Heart left ventricle (tissue), 16 donors: ENCODE measurements at regions not wholly inside any gene's neighbourhood (a gene's known extent, or its start where the extent isn't known, plus 50 kb on each side); places are given as distances from the start of the nearest gene placed in this dataset.

Experiments used
- ATAC-seq, 4 donors: fragments of 200-7000 bp; cut with Tn5 transposase; one replicate each; pipeline ENCODE4 v1.9.1; 2020 to 2022; ENCODE audit warnings: moderate library complexity in 4 of 4, mild to moderate bottlenecking in 3 of 4, moderate number of reproducible peaks in 1 of 4
- DNase-seq, 5 donors: peaks; one replicate each; pipeline ENCODE4 v3.0.0-alpha.2; 2020
- H3K27ac ChIP-seq, 12 donors: fragments of 200-600 bp; sonication (generic) in 4 of 12; one replicate each; pipeline versions ENCODE4 v1.5.0 to v1.8.0; 2016 to 2022; ENCODE audit warnings: mild to moderate bottlenecking in 2 of 12
- H3K27me3 ChIP-seq, 9 donors: fragments of 200-600 bp; sonication (generic) in 2 of 9; one replicate each; pipeline versions ENCODE4 v1.5.1 to v1.8.0; 2016 to 2022; ENCODE audit warnings: mild to moderate bottlenecking in 3 of 9
- H3K36me3 ChIP-seq, 9 donors: fragments of 200-600 bp; sonication (generic) in 2 of 9; one replicate each; pipeline versions ENCODE4 v1.5.0 to v1.8.0; 2018 to 2022; ENCODE audit warnings: mild to moderate bottlenecking in 2 of 9
- H3K4me1 ChIP-seq, 12 donors: fragments of 200-600 bp; sonication (generic) in 4 of 12; one replicate each; pipeline versions ENCODE4 v1.5.0 to v1.8.0; 2016 to 2022; ENCODE audit warnings: mild to moderate bottlenecking in 3 of 12
- H3K4me3 ChIP-seq, 12 donors: fragments of 200-600 bp; sonication (generic) in 4 of 12; one replicate each; pipeline versions ENCODE4 v1.5.0 to v1.8.0; 2017 to 2022; ENCODE audit warnings: mild to moderate bottlenecking in 9 of 12, moderate library complexity in 4 of 12
- H3K9me3 ChIP-seq, 12 donors: fragments of 200-600 bp; sonication (generic) in 4 of 12; one replicate each; pipeline versions ENCODE4 v1.5.0 to v1.8.0; 2016 to 2022; ENCODE audit warnings: mild to moderate bottlenecking in 1 of 12
- CTCF ChIP-seq, 12 donors: fragments of 200-600 bp; sonication (generic) in 4 of 12; IDR thresholded peaks; one replicate each; pipeline versions ENCODE4 v1.5.0 to v1.8.0; 2018 to 2022; ENCODE audit warnings: antibody characterized with exemption in 12 of 12, mild to moderate bottlenecking in 5 of 12
- POLR2A ChIP-seq, 2 donors: fragments of 450-650 bp; IDR thresholded peaks; one replicate each; pipeline ENCODE4 v1.6.1; 2017; ENCODE audit warnings: antibody characterized with exemption in 2 of 2, mild to moderate bottlenecking in 2 of 2, moderate library complexity in 2 of 2
- WGBS, 4 donors: extraction: QIAGEN DNeasy Blood & Tissue Kit in 2 of 4; methylation state at CpG; one replicate each; pipeline versions ENCODE4 v1.1.5 to v1.1.7; 2013 to 2018; 5-methylcytosine and 5-hydroxymethylcytosine counted together
- intact Hi-C, 10 donors: fragments of 100-400 bp; cut with DNase I; formaldehyde crosslinking; loops; one replicate each; pipeline versions ENCODE4 v1.11.1 to v1.14.2; 2022
- donor health status: ischemic (EF 13 %, LVEDD 7.1; RV severe dilation, severe dysfunction).
- donor health status: healthy with polysubstance abuse.
- donor health status: DM: no; HTN: yes; CAD: no.
- donor health status: DM: no; HTN: no; CAD: no.
- donor health status: ischemic (EF 25% LVEDD 6.9; RV normal size, moderate dysfunction).
- donor health status: ischemic (EF 25% LVEDD 5.7; RV mildly dilated, moderate dysfunction).
- donor health status: healthy.
- donor health status: DM: yes; HTN: yes; CAD: no.
- donor health status: ischemic (EF 35%, LVEDD 5.7; RV mildly dilated, moderate dysfunction).
- donor health status: nonischemic (EF 11% LVEDD 7.7; RV severe dilation, severe dysfunction).
- donor health status: DM: yes; HTN: yes; CAD: no.
- donor health status: PGD.
- donor health status: ischemic (EF 29% LVEDD 5.4; RV normal size, mild dysfunction).
- donor health status: nonischemic (EF 23%, LVEDD 6.1; RV moderate dilation, normal function).

- TF ChIP-seq CTCF (IDR thresholded peaks at IDR 0.05) (no peak), POLR2A (IDR thresholded peaks at IDR 0.05) (no peak)
- WGBS, 4 donors: 65 to 75% (median 68%) methylated on average over 3 of the region's 3 CpGs
- no peaks in the 10 kb centered on the region for H3K9me3 ChIP-seq
- no peaks in the 10 kb centered on the region for H3K36me3 ChIP-seq
- ATAC-seq (no peak), DNase-seq (no peak)
- H3K27me3 ChIP-seq: no peaks in the 10 kb centered on the region
- intact Hi-C loops: no loop called here
- H3K4me3 ChIP-seq: no peak overlapping the region
- H3K27ac ChIP-seq: no peak overlapping the region
- no peaks in the 10 kb centered on the region for H3K4me1 ChIP-seq
These were observed 460.8 kb upstream of the CDH20 start for GRCh38 chr18:60872434-60872833.

GRCh38 chr18:60873708-60874107 lies 459.5 kb upstream of the CDH20 start:
- Histone ChIP-seq H3K36me3 (no peaks in the 10 kb centered on the region), H3K9me3 (no peaks in the 10 kb centered on the region), H3K27ac (no peak overlapping the region), H3K27me3 (no peaks in the 10 kb centered on the region), H3K4me1 (no peaks in the 10 kb centered on the region), H3K4me3 (no peak overlapping the region)
- intact Hi-C loops: no loop called here
- TF ChIP-seq CTCF (IDR thresholded peaks at IDR 0.05) (no peak), POLR2A (IDR thresholded peaks at IDR 0.05) (no peak)
- DNase-seq: no peak
- ATAC-seq: no peak

- no peaks in the 10 kb centered on the region for H3K27me3 ChIP-seq
- H3K4me1 ChIP-seq: no peaks in the 10 kb centered on the region
- no peak overlapping the region for H3K27ac ChIP-seq
- intact Hi-C loops: no loop called here
- WGBS, 4 donors: 89 to 92% (median 92%) methylated on average over 6 of the region's 6 CpGs
- no peak overlapping the region for H3K4me3 ChIP-seq
- no peak for ATAC-seq
- H3K9me3 ChIP-seq: no peaks in the 10 kb centered on the region
- TF ChIP-seq POLR2A (IDR thresholded peaks at IDR 0.05) (no peak), CTCF (IDR thresholded peaks at IDR 0.05) (no peak)
- DNase-seq: no peak
- no peaks in the 10 kb centered on the region for H3K36me3 ChIP-seq
These were observed 457.2 kb upstream of the CDH20 start for GRCh38 chr18:60875957-60876507.

GRCh38 chr18:60880184-60880583 lies 453.0 kb upstream of the CDH20 start:
- WGBS, 4 donors: 60 to 73% (median 72%) methylated on average over 2 of the region's 2 CpGs
- H3K27me3 ChIP-seq: no peaks in the 10 kb centered on the region
- no peak overlapping the region for H3K4me3 ChIP-seq
- intact Hi-C loops: no loop called here
- H3K4me1 ChIP-seq: no peaks in the 10 kb centered on the region
- ATAC-seq: no peak
- TF ChIP-seq POLR2A (IDR thresholded peaks at IDR 0.05): no peak
- TF ChIP-seq CTCF (IDR thresholded peaks at IDR 0.05): no peak
- no peaks in the 10 kb centered on the region for H3K36me3 ChIP-seq
- no peaks in the 10 kb centered on the region for H3K9me3 ChIP-seq
- no peak overlapping the region for H3K27ac ChIP-seq
- DNase-seq: no peak
